NT2/D1 (cell line): ENCODE measurements at regions not wholly inside any gene's neighbourhood (a gene's known extent, or its start where the extent isn't known, plus 50 kb on each side); places are given as distances from the start of the nearest gene placed in this dataset.

Source experiments
- SUZ12 ChIP-seq: IDR thresholded peaks from 2 replicates; pipeline ENCODE4 v1.6.1; 2011; ENCODE audit not compliant: insufficient read length, insufficient read depth; ENCODE audit errors: extremely low read depth
- YY1 ChIP-seq: IDR thresholded peaks from 2 replicates; pipeline ENCODE4 v1.6.1; 2011; ENCODE audit not compliant: insufficient read length, insufficient read depth
- ZNF274 ChIP-seq: IDR thresholded peaks from 2 replicates; pipeline ENCODE4 v1.6.1; 2011; ENCODE audit warnings: mild to moderate bottlenecking, low read depth, low read length

- no peak for TF ChIP-seq YY1
- TF ChIP-seq ZNF274 = no peak
- no peak for TF ChIP-seq SUZ12
Measured at GRCh38 chr16:59651662-59652061, 917.5 kb upstream of the GOT2 start.
